Mononuclear cell (primary cell): ENCODE measurements at regions not wholly inside any gene's neighbourhood (a gene's known extent, or its start where the extent isn't known, plus 50 kb on each side); places are given as distances from the start of the nearest gene placed in this dataset.
"Not testable (repeated sequence)": the region's sequence is repeated elsewhere in the genome, so short reads cannot be mapped to it uniquely, and the experiment has no call there.

ENCODE experiments used
- H3K27me3 ChIP-seq: 2 replicates; pipeline ENCODE4 v1.6.0; 2011; ENCODE audit warnings: low read length, control low read depth; ENCODE audit not compliant: insufficient read depth
- H3K4me1 ChIP-seq: 2 replicates; pipeline ENCODE4 v1.5.1; 2011; ENCODE audit warnings: mild to moderate bottlenecking, low read length, control low read depth; ENCODE audit not compliant: insufficient read depth
- H3K4me3 ChIP-seq: 2 replicates; pipeline ENCODE4 v1.5.1; 2011; ENCODE audit warnings: mild to moderate bottlenecking, low read length, moderate library complexity
- H3K9me3 ChIP-seq: 2 replicates; pipeline ENCODE4 v1.5.1; 2011; ENCODE audit warnings: low read depth, mild to moderate bottlenecking, control low read depth, low read length

- not testable (repeated sequence) for H3K4me1 ChIP-seq, H3K4me3 ChIP-seq, H3K27me3 ChIP-seq, H3K9me3 ChIP-seq
Observed at GRCh38 chr4:49322610-49323572, 336.8 kb downstream of the CWH43 start.

GRCh38 chr4:49323573-49323940, 337.5 kb downstream of the CWH43 start:
- not testable (repeated sequence) for H3K4me1 ChIP-seq, H3K9me3 ChIP-seq, H3K27me3 ChIP-seq

More at GRCh38 chr4:49323573-49323940, 337.5 kb downstream of the CWH43 start:
- H3K4me3 ChIP-seq = not testable (repeated sequence)
